ENCODE measurements at regions not wholly inside any gene's neighbourhood (a gene's known extent, or its start where the extent isn't known, plus 50 kb on each side); places are given as distances from the start of the nearest gene placed in this dataset.
A peak's percentile ranks its signal among the peaks of the same experiment; 100 is the strongest.

- WGBS: 65% methylated on average over 4 of the region's 4 CpGs
- no peaks in the 10 kb centered on the region for H3K36me3 ChIP-seq
- no peak overlapping the region for H3K4me3 ChIP-seq
- H3K9me3 ChIP-seq: no peaks in the 10 kb centered on the region
- TF ChIP-seq EP300 (IDR thresholded peaks at IDR 0.05): no peak
- TF ChIP-seq POLR2AphosphoS5 (IDR thresholded peaks at IDR 0.05): no peak
- no peak for TF ChIP-seq POLR2A (IDR thresholded peaks at IDR 0.05)
- no peak for TF ChIP-seq CTCF (IDR thresholded peaks at IDR 0.05)
- H3K4me1 ChIP-seq: no peaks in the 10 kb centered on the region
- H3K27ac ChIP-seq: no peak overlapping the region
- no peaks in the 10 kb centered on the region for H3K27me3 ChIP-seq
- DNase-seq (ENCODE audit: low spot score in 2 of 2): no peak
These were observed 368.3 kb downstream of the RAD51AP2 start for GRCh38 chr2:17149945-17150344.

- 52% methylated on average over 8 of the region's 8 CpGs for WGBS
- TF ChIP-seq POLR2A (IDR thresholded peaks at IDR 0.05) (no peak), CTCF (IDR thresholded peaks at IDR 0.05) (peak in 1 of 2 donors; percentile 5)
These were observed 369.7 kb downstream of the RAD51AP2 start for GRCh38 chr2:17148407-17149145.

GRCh38 chr2:17146358-17146757 lies 371.9 kb downstream of the RAD51AP2 start:
- no peak overlapping the region for H3K27ac ChIP-seq
- H3K27me3 ChIP-seq: no peaks in the 10 kb centered on the region
- H3K36me3 ChIP-seq: no peaks in the 10 kb centered on the region
- 77% methylated on average over 1 of the region's 1 CpG for WGBS
- H3K4me3 ChIP-seq: no peak overlapping the region
- TF ChIP-seq POLR2A (IDR thresholded peaks at IDR 0.05): no peak
- no peak for TF ChIP-seq CTCF (IDR thresholded peaks at IDR 0.05)
- no peak for TF ChIP-seq POLR2AphosphoS5 (IDR thresholded peaks at IDR 0.05)
- no peak for TF ChIP-seq EP300 (IDR thresholded peaks at IDR 0.05)
- H3K4me1 ChIP-seq: no peaks in the 10 kb centered on the region
- no peak for DNase-seq (ENCODE audit: low spot score in 2 of 2)
- H3K9me3 ChIP-seq: no peaks in the 10 kb centered on the region

More at GRCh38 chr2:17148407-17149145, 369.7 kb downstream of the RAD51AP2 start:
- Histone ChIP-seq H3K9me3 (no peaks in the 10 kb centered on the region), H3K36me3 (no peaks in the 10 kb centered on the region), H3K4me3 (no peak overlapping the region), H3K4me1 (no peaks in the 10 kb centered on the region), H3K27me3 (no peaks in the 10 kb centered on the region), H3K27ac (no peak overlapping the region)
- DNase-seq (ENCODE audit: low spot score in 2 of 2): no peak

- 55% methylated on average over 2 of the region's 2 CpGs for WGBS
These were observed 381.4 kb downstream of the RAD51AP2 start for GRCh38 chr2:17136877-17137276.

More at GRCh38 chr2:17136877-17137276, 381.4 kb downstream of the RAD51AP2 start:
- Histone ChIP-seq H3K27me3 (no peaks in the 10 kb centered on the region), H3K27ac (no peak overlapping the region), H3K9me3 (no peaks in the 10 kb centered on the region), H3K4me1 (no peaks in the 10 kb centered on the region), H3K4me3 (no peak overlapping the region), H3K36me3 (no peaks in the 10 kb centered on the region)
- no peak for DNase-seq (ENCODE audit: low spot score in 2 of 2)
- TF ChIP-seq POLR2AphosphoS5 (IDR thresholded peaks at IDR 0.05) (no peak), POLR2A (IDR thresholded peaks at IDR 0.05) (no peak), EP300 (IDR thresholded peaks at IDR 0.05) (no peak), CTCF (IDR thresholded peaks at IDR 0.05) (no peak)

Data from suprapubic skin (tissue), 4 donors.